ENCODE measurements at regions not wholly inside any gene's neighbourhood (a gene's known extent, or its start where the extent isn't known, plus 50 kb on each side); places are given as distances from the start of the nearest gene placed in this dataset.
"Not testable (repeated sequence)": the region's sequence is repeated elsewhere in the genome, so short reads cannot be mapped to it uniquely, and the experiment has no call there.

- Histone ChIP-seq H3K27me3 (ENCODE audit: control insufficient read depth in 3 of 3, insufficient read depth in 3 of 3, low read length in 3 of 3) (no peaks in the 10 kb centered on the region), H3K9me3 (ENCODE audit: control insufficient read depth in 2 of 2, insufficient read depth in 1 of 2, low read depth in 1 of 2, low read length in 1 of 2) (no peaks in the 10 kb centered on the region), H3K27ac (ENCODE audit: low read depth in 1 of 3, low read length in 2 of 3) (no peak overlapping the region), H3K36me3 (ENCODE audit: control insufficient read depth in 3 of 3, insufficient read depth in 2 of 3, low read depth in 1 of 3, low read length in 3 of 3) (no peaks in the 10 kb centered on the region), H3K4me3 (ENCODE audit: low read depth in 1 of 3, low read length in 3 of 3) (no peak overlapping the region), H3K4me1 (ENCODE audit: control insufficient read depth in 3 of 3, insufficient read depth in 2 of 3, low read depth in 1 of 3, low read length in 2 of 3) (no peaks in the 10 kb centered on the region)
- no peak for FAIRE-seq
- DNase-seq, result no peak
- WGBS, 3 donors, result 20 to 48% (median 43%) methylated on average over 1 of the region's 1 CpG
These were observed 74.0 kb downstream of the SEPTIN7 start for GRCh38 chr7:35874886-35875285.

GRCh38 chr7:35875292-35875691, 74.4 kb downstream of the SEPTIN7 start:
- no peaks in the 10 kb centered on the region for H3K36me3 ChIP-seq (ENCODE audit: control insufficient read depth in 3 of 3, insufficient read depth in 2 of 3, low read depth in 1 of 3, low read length in 3 of 3)
- H3K9me3 ChIP-seq (ENCODE audit: control insufficient read depth in 2 of 2, insufficient read depth in 1 of 2, low read depth in 1 of 2, low read length in 1 of 2), result no peaks in the 10 kb centered on the region
- no peak for FAIRE-seq
- no peaks in the 10 kb centered on the region for H3K4me1 ChIP-seq (ENCODE audit: control insufficient read depth in 3 of 3, insufficient read depth in 2 of 3, low read depth in 1 of 3, low read length in 2 of 3)
- no peak for DNase-seq
- H3K27ac ChIP-seq (ENCODE audit: low read depth in 1 of 3, low read length in 2 of 3), result no peak overlapping the region
- H3K27me3 ChIP-seq (ENCODE audit: control insufficient read depth in 3 of 3, insufficient read depth in 3 of 3, low read length in 3 of 3), result no peaks in the 10 kb centered on the region
- H3K4me3 ChIP-seq (ENCODE audit: low read depth in 1 of 3, low read length in 3 of 3), result no peak overlapping the region
- WGBS, 3 donors, result 68 to 94% (median 90%) methylated on average over 2 of the region's 2 CpGs

- Histone ChIP-seq H3K27ac (ENCODE audit: low read depth in 1 of 3, low read length in 2 of 3) (no peak overlapping the region), H3K4me3 (ENCODE audit: low read depth in 1 of 3, low read length in 3 of 3) (no peak overlapping the region), H3K9me3 (ENCODE audit: control insufficient read depth in 2 of 2, insufficient read depth in 1 of 2, low read depth in 1 of 2, low read length in 1 of 2) (no peaks in the 10 kb centered on the region), H3K4me1 (ENCODE audit: control insufficient read depth in 3 of 3, insufficient read depth in 2 of 3, low read depth in 1 of 3, low read length in 2 of 3) (no peaks in the 10 kb centered on the region), H3K27me3 (ENCODE audit: control insufficient read depth in 3 of 3, insufficient read depth in 3 of 3, low read length in 3 of 3) (no peaks in the 10 kb centered on the region), H3K36me3 (ENCODE audit: control insufficient read depth in 3 of 3, insufficient read depth in 2 of 3, low read depth in 1 of 3, low read length in 3 of 3) (no peaks in the 10 kb centered on the region)
- 97 to 100% (median 99%) methylated on average over 1 of the region's 1 CpG for WGBS, 3 donors
- no peak for DNase-seq
- no peak for FAIRE-seq
These were observed 77.5 kb downstream of the SEPTIN7 start for GRCh38 chr7:35878351-35878750.

- not testable (repeated sequence) for H3K27ac ChIP-seq (ENCODE audit: low read depth in 1 of 3, low read length in 2 of 3); H3K4me1 ChIP-seq (ENCODE audit: control insufficient read depth in 3 of 3, insufficient read depth in 2 of 3, low read depth in 1 of 3, low read length in 2 of 3); H3K4me3 ChIP-seq (ENCODE audit: low read depth in 1 of 3, low read length in 3 of 3); H3K9me3 ChIP-seq (ENCODE audit: control insufficient read depth in 2 of 2, insufficient read depth in 1 of 2, low read depth in 1 of 2, low read length in 1 of 2); DNase-seq; H3K27me3 ChIP-seq (ENCODE audit: control insufficient read depth in 3 of 3, insufficient read depth in 3 of 3, low read length in 3 of 3); FAIRE-seq
- 78 to 93% (median 89%) methylated on average over 4 of the region's 4 CpGs for WGBS, 3 donors
- peaks cover 5 to 12% (median 5%) of the 10 kb centered on the region in 3 donors for H3K36me3 ChIP-seq (ENCODE audit: control insufficient read depth in 3 of 3, insufficient read depth in 2 of 3, low read depth in 1 of 3, low read length in 3 of 3)
These were observed 86.6 kb downstream of the SEPTIN7 start for GRCh38 chr7:35887430-35887829.

GRCh38 chr7:35889001-35889400, 88.1 kb downstream of the SEPTIN7 start:
- no peaks in the 10 kb centered on the region for H3K27me3 ChIP-seq (ENCODE audit: control insufficient read depth in 3 of 3, insufficient read depth in 3 of 3, low read length in 3 of 3)
- no peaks in the 10 kb centered on the region for H3K9me3 ChIP-seq (ENCODE audit: control insufficient read depth in 2 of 2, insufficient read depth in 1 of 2, low read depth in 1 of 2, low read length in 1 of 2)
- no peaks in the 10 kb centered on the region for H3K4me1 ChIP-seq (ENCODE audit: control insufficient read depth in 3 of 3, insufficient read depth in 2 of 3, low read depth in 1 of 3, low read length in 2 of 3)
- FAIRE-seq (no peak), DNase-seq (no peak)
- H3K4me3 ChIP-seq (ENCODE audit: low read depth in 1 of 3, low read length in 3 of 3), result no peak overlapping the region
- H3K36me3 ChIP-seq (ENCODE audit: control insufficient read depth in 3 of 3, insufficient read depth in 2 of 3, low read depth in 1 of 3, low read length in 3 of 3), result peaks cover 5 to 12% (median 5%) of the 10 kb centered on the region in 3 donors
- 96 to 98% (median 96%) methylated on average over 4 of the region's 4 CpGs for WGBS, 3 donors
- H3K27ac ChIP-seq (ENCODE audit: low read depth in 1 of 3, low read length in 2 of 3), result no peak overlapping the region

GRCh38 chr7:35889870-35890269, 89.0 kb downstream of the SEPTIN7 start:
- Histone ChIP-seq H3K9me3 (ENCODE audit: control insufficient read depth in 2 of 2, insufficient read depth in 1 of 2, low read depth in 1 of 2, low read length in 1 of 2) (no peaks in the 10 kb centered on the region), H3K27me3 (ENCODE audit: control insufficient read depth in 3 of 3, insufficient read depth in 3 of 3, low read length in 3 of 3) (no peaks in the 10 kb centered on the region), H3K27ac (ENCODE audit: low read depth in 1 of 3, low read length in 2 of 3) (no peak overlapping the region), H3K4me3 (ENCODE audit: low read depth in 1 of 3, low read length in 3 of 3) (no peak overlapping the region), H3K4me1 (ENCODE audit: control insufficient read depth in 3 of 3, insufficient read depth in 2 of 3, low read depth in 1 of 3, low read length in 2 of 3) (no peaks in the 10 kb centered on the region), H3K36me3 (ENCODE audit: control insufficient read depth in 3 of 3, insufficient read depth in 2 of 3, low read depth in 1 of 3, low read length in 3 of 3) (peaks cover 1 to 12% (median 5%) of the 10 kb centered on the region in 3 donors)
- no peak for FAIRE-seq
- DNase-seq, result no peak
- 96 to 99% (median 98%) methylated on average over 2 of the region's 2 CpGs for WGBS, 3 donors

- Histone ChIP-seq H3K4me3 (ENCODE audit: low read depth in 1 of 3, low read length in 3 of 3) (no peak overlapping the region), H3K27ac (ENCODE audit: low read depth in 1 of 3, low read length in 2 of 3) (no peak overlapping the region), H3K4me1 (ENCODE audit: control insufficient read depth in 3 of 3, insufficient read depth in 2 of 3, low read depth in 1 of 3, low read length in 2 of 3) (no peaks in the 10 kb centered on the region), H3K36me3 (ENCODE audit: control insufficient read depth in 3 of 3, insufficient read depth in 2 of 3, low read depth in 1 of 3, low read length in 3 of 3) (peaks cover 1 to 12% (median 5%) of the 10 kb centered on the region in 3 donors), H3K27me3 (ENCODE audit: control insufficient read depth in 3 of 3, insufficient read depth in 3 of 3, low read length in 3 of 3) (no peaks in the 10 kb centered on the region), H3K9me3 (ENCODE audit: control insufficient read depth in 2 of 2, insufficient read depth in 1 of 2, low read depth in 1 of 2, low read length in 1 of 2) (no peaks in the 10 kb centered on the region)
- FAIRE-seq, result no peak
- 87 to 96% (median 94%) methylated on average over 3 of the region's 3 CpGs for WGBS, 3 donors
- no peak for DNase-seq
These were observed 90.4 kb downstream of the SEPTIN7 start for GRCh38 chr7:35891004-35891830.

GRCh38 chr7:35893649-35894048, 92.8 kb downstream of the SEPTIN7 start:
- WGBS, 3 donors, result 93 to 100% (median 97%) methylated on average over 1 of the region's 1 CpG
- no peak overlapping the region for H3K4me3 ChIP-seq (ENCODE audit: low read depth in 1 of 3, low read length in 3 of 3)
- peaks cover 0 to 5% (median 0%) of the 10 kb centered on the region in 3 donors for H3K36me3 ChIP-seq (ENCODE audit: control insufficient read depth in 3 of 3, insufficient read depth in 2 of 3, low read depth in 1 of 3, low read length in 3 of 3)
- DNase-seq (no peak), FAIRE-seq (no peak)
- H3K9me3 ChIP-seq (ENCODE audit: control insufficient read depth in 2 of 2, insufficient read depth in 1 of 2, low read depth in 1 of 2, low read length in 1 of 2), result no peaks in the 10 kb centered on the region
- H3K27ac ChIP-seq (ENCODE audit: low read depth in 1 of 3, low read length in 2 of 3), result no peak overlapping the region
- no peaks in the 10 kb centered on the region for H3K27me3 ChIP-seq (ENCODE audit: control insufficient read depth in 3 of 3, insufficient read depth in 3 of 3, low read length in 3 of 3)
- no peaks in the 10 kb centered on the region for H3K4me1 ChIP-seq (ENCODE audit: control insufficient read depth in 3 of 3, insufficient read depth in 2 of 3, low read depth in 1 of 3, low read length in 2 of 3)

- peaks cover 0 to 7% (median 0%) of the 10 kb centered on the region in 3 donors for H3K36me3 ChIP-seq (ENCODE audit: control insufficient read depth in 3 of 3, insufficient read depth in 2 of 3, low read depth in 1 of 3, low read length in 3 of 3)
- FAIRE-seq, result peak; percentile 85
- 83 to 98% (median 92%) methylated on average over 1 of the region's 1 CpG for WGBS, 3 donors
These were observed 93.9 kb downstream of the SEPTIN7 start for GRCh38 chr7:35894721-35895120.

More at GRCh38 chr7:35894721-35895120, 93.9 kb downstream of the SEPTIN7 start:
- H3K4me1 ChIP-seq (ENCODE audit: control insufficient read depth in 3 of 3, insufficient read depth in 2 of 3, low read depth in 1 of 3, low read length in 2 of 3), result no peaks in the 10 kb centered on the region
- no peaks in the 10 kb centered on the region for H3K27me3 ChIP-seq (ENCODE audit: control insufficient read depth in 3 of 3, insufficient read depth in 3 of 3, low read length in 3 of 3)
- DNase-seq, result no peak
- H3K9me3 ChIP-seq (ENCODE audit: control insufficient read depth in 2 of 2, insufficient read depth in 1 of 2, low read depth in 1 of 2, low read length in 1 of 2), result no peaks in the 10 kb centered on the region
- no peak overlapping the region for H3K4me3 ChIP-seq (ENCODE audit: low read depth in 1 of 3, low read length in 3 of 3)
- H3K27ac ChIP-seq (ENCODE audit: low read depth in 1 of 3, low read length in 2 of 3), result no peak overlapping the region
